Liver (tissue), 3 donors: ENCODE measurements at regions not wholly inside any gene's neighbourhood (a gene's known extent, or its start where the extent isn't known, plus 50 kb on each side); places are given as distances from the start of the nearest gene placed in this dataset.

ENCODE experiments used
- EGR1 ChIP-seq, 2 donors: IDR thresholded peaks; 2 replicates each; pipeline ENCODE4 v1.6.1; 2016 to 2018; ENCODE audit warnings: antibody characterized with exemption in 2 of 2, low read depth in 2 of 2
- FOXA1 ChIP-seq: IDR thresholded peaks from 2 replicates; pipeline ENCODE4 v1.6.1; 2016; ENCODE audit warnings: antibody characterized with exemption
- GABPA ChIP-seq, 2 donors: IDR thresholded peaks in 1 of 2; conservative IDR thresholded peaks in 1 of 2; 2 replicates each; pipeline ENCODE4 v1.6.1; 2016; ENCODE audit warnings: antibody characterized with exemption in 2 of 2, mild to moderate bottlenecking in 1 of 2, moderate library complexity in 1 of 2
- HNF4A ChIP-seq, 2 donors: conservative IDR thresholded peaks; 2 replicates each; pipeline ENCODE4 v1.6.1; 2016; ENCODE audit warnings: antibody characterized with exemption in 2 of 2, mild to moderate bottlenecking in 2 of 2
- SP1 ChIP-seq: IDR thresholded peaks from 2 replicates; pipeline ENCODE4 v1.6.1; 2018; ENCODE audit warnings: antibody characterized with exemption, mild to moderate bottlenecking
- TAF1 ChIP-seq: conservative IDR thresholded peaks from 2 replicates; pipeline ENCODE4 v1.6.1; 2016; ENCODE audit warnings: antibody characterized with exemption, mild to moderate bottlenecking
- TF ChIP-seq, protein P1 (sequence below): fragments of 150-350 bp; IDR thresholded peaks from 2 replicates; pipeline ENCODE4 v1.5.1; 2017; ENCODE audit warnings: improper control_type of control experiment, low read depth, low read length; ENCODE audit not compliant: missing input control
- TF ChIP-seq, protein P2 (sequence below): IDR thresholded peaks from 2 replicates; pipeline ENCODE4 v1.6.1; 2016; ENCODE audit warnings: antibody characterized with exemption
- TF ChIP-seq, protein P3 (sequence below): IDR thresholded peaks from 2 replicates; pipeline ENCODE4 v1.6.1; 2016; ENCODE audit warnings: antibody characterized with exemption, mild to moderate bottlenecking
- donor health status: healthy.
- donor health status: healthy.

DNA sequence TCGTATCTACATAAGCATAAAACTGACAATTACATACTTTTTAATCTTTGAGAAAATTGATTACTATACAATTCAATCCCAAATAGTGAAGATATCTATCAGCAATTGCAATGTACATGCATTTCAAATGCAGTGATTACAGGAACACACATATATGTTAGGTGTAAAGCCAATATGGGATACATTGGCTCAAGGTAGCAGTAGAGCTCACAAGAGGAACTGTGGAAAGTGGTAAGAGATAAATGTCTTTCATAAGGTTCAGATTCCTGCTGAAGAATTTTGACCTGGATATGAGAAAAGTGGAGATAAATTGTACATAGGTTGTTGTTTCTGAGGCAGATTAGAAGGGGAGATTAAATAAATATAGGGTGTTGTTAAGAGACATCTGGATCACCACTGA lies 1280.5 kb downstream of the OTOL1 start:
- TF ChIP-seq, protein P1, sequence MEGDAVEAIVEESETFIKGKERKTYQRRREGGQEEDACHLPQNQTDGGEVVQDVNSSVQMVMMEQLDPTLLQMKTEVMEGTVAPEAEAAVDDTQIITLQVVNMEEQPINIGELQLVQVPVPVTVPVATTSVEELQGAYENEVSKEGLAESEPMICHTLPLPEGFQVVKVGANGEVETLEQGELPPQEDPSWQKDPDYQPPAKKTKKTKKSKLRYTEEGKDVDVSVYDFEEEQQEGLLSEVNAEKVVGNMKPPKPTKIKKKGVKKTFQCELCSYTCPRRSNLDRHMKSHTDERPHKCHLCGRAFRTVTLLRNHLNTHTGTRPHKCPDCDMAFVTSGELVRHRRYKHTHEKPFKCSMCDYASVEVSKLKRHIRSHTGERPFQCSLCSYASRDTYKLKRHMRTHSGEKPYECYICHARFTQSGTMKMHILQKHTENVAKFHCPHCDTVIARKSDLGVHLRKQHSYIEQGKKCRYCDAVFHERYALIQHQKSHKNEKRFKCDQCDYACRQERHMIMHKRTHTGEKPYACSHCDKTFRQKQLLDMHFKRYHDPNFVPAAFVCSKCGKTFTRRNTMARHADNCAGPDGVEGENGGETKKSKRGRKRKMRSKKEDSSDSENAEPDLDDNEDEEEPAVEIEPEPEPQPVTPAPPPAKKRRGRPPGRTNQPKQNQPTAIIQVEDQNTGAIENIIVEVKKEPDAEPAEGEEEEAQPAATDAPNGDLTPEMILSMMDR, result no peak
- TF ChIP-seq FOXA1 (no peak), SP1 (no peak), TAF1 (no peak), EGR1 (IDR thresholded peaks at IDR 0.05; ENCODE audit: low read depth in 2 of 2) (no peak), HNF4A (conservative IDR thresholded peaks at IDR 0.05) (no peak), GABPA (IDR thresholded peaks at IDR 0.05 in 1 of 2, conservative IDR thresholded peaks at IDR 0.05 in 1 of 2) (no peak)
- TF ChIP-seq, protein P2, sequence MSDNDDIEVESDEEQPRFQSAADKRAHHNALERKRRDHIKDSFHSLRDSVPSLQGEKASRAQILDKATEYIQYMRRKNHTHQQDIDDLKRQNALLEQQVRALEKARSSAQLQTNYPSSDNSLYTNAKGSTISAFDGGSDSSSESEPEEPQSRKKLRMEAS, result no peak
- TF ChIP-seq, protein P3, sequence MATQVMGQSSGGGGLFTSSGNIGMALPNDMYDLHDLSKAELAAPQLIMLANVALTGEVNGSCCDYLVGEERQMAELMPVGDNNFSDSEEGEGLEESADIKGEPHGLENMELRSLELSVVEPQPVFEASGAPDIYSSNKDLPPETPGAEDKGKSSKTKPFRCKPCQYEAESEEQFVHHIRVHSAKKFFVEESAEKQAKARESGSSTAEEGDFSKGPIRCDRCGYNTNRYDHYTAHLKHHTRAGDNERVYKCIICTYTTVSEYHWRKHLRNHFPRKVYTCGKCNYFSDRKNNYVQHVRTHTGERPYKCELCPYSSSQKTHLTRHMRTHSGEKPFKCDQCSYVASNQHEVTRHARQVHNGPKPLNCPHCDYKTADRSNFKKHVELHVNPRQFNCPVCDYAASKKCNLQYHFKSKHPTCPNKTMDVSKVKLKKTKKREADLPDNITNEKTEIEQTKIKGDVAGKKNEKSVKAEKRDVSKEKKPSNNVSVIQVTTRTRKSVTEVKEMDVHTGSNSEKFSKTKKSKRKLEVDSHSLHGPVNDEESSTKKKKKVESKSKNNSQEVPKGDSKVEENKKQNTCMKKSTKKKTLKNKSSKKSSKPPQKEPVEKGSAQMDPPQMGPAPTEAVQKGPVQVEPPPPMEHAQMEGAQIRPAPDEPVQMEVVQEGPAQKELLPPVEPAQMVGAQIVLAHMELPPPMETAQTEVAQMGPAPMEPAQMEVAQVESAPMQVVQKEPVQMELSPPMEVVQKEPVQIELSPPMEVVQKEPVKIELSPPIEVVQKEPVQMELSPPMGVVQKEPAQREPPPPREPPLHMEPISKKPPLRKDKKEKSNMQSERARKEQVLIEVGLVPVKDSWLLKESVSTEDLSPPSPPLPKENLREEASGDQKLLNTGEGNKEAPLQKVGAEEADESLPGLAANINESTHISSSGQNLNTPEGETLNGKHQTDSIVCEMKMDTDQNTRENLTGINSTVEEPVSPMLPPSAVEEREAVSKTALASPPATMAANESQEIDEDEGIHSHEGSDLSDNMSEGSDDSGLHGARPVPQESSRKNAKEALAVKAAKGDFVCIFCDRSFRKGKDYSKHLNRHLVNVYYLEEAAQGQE, result no peak
